GM23338 (cell line): ENCODE measurements at regions not wholly inside any gene's neighbourhood (a gene's known extent, or its start where the extent isn't known, plus 50 kb on each side); places are given as distances from the start of the nearest gene placed in this dataset.

Source experiments
- ATAC-seq: fragments of 200-7000 bp; cut with Tn5 transposase; 3 replicates; pipeline ENCODE4 v1.9.1; 2020
- DNase-seq: peaks from one replicate; pipeline ENCODE4 v3.0.0-alpha.2; 2015; ENCODE audit warnings: low spot score
- H2AFZ ChIP-seq: fragments of 200-600 bp; sonication (generic); 2 replicates; pipeline ENCODE4 v1.8.0; 2016; ENCODE audit warnings: antibody characterized with exemption, mild to moderate bottlenecking, moderate library complexity
- H3F3A ChIP-seq: fragments of 200-600 bp; sonication (generic); replicated peaks from 2 replicates; pipeline ENCODE4 v1.8.0; 2017; ENCODE audit warnings: antibody characterized with exemption, mixed run types, low read depth
- H3K27ac ChIP-seq: fragments of 200-600 bp; sonication (generic); 2 replicates; pipeline ENCODE4 v1.6.1; 2016; ENCODE audit warnings: low read depth
- H3K27me3 ChIP-seq: fragments of 200-600 bp; sonication (generic); 2 replicates; pipeline ENCODE4 v1.8.0; 2016; ENCODE audit warnings: mild to moderate bottlenecking, mixed run types, moderate library complexity; ENCODE audit not compliant: insufficient read depth
- H3K36me3 ChIP-seq: fragments of 200-600 bp; sonication (generic); 2 replicates; pipeline ENCODE4 v1.8.0; 2016; ENCODE audit warnings: mild to moderate bottlenecking; ENCODE audit not compliant: insufficient read depth
- H3K4me1 ChIP-seq: fragments of 200-600 bp; sonication (generic); 2 replicates; pipeline ENCODE4 v1.8.0; 2016; ENCODE audit warnings: mild to moderate bottlenecking, moderate library complexity; ENCODE audit not compliant: insufficient read depth
- H3K4me2 ChIP-seq: fragments of 200-600 bp; sonication (generic); 2 replicates; pipeline ENCODE4 v1.7.1; 2017; ENCODE audit warnings: mixed run types
- H3K4me3 ChIP-seq: fragments of 200-600 bp; sonication (generic); 2 replicates; pipeline ENCODE4 v1.6.1; 2016; ENCODE audit warnings: mixed run types
- H3K79me2 ChIP-seq: fragments of 200-600 bp; sonication (generic); replicated peaks from 2 replicates; pipeline ENCODE4 v1.8.0; 2017; ENCODE audit warnings: mild to moderate bottlenecking; ENCODE audit not compliant: insufficient read depth
- H3K9me2 ChIP-seq: fragments of 200-600 bp; sonication (generic); 2 replicates; pipeline ENCODE4 v1.8.0; 2017; ENCODE audit not compliant: insufficient read depth
- H4K20me1 ChIP-seq: fragments of 200-600 bp; sonication (generic); replicated peaks from 2 replicates; pipeline ENCODE4 v1.8.0; 2017; ENCODE audit warnings: mild to moderate bottlenecking; ENCODE audit not compliant: insufficient read depth
- H3K27ac Mint-ChIP-seq: 2 replicates; pipeline ENCODE4 v1.8.0; 2020; ENCODE audit warnings: inconsistent platforms, mild to moderate bottlenecking, moderate library complexity, mixed read lengths
- H3K27me3 Mint-ChIP-seq: 3 replicates; pipeline ENCODE4 v1.8.0; 2022; ENCODE audit warnings: low read depth, mild to moderate bottlenecking, moderate library complexity, mixed read lengths, inconsistent platforms; ENCODE audit not compliant: insufficient read depth, poor library complexity
- H3K36me3 Mint-ChIP-seq: 3 replicates; pipeline ENCODE4 v1.8.0; 2021; ENCODE audit warnings: low read depth, mild to moderate bottlenecking, inconsistent platforms, moderate library complexity, mixed read lengths
- H3K4me1 Mint-ChIP-seq: 3 replicates; pipeline ENCODE4 v1.8.0; 2020; ENCODE audit warnings: mild to moderate bottlenecking, inconsistent platforms, mixed read lengths
- H3K4me3 Mint-ChIP-seq: 3 replicates; pipeline ENCODE4 v1.8.0; 2021; ENCODE audit warnings: moderate library complexity, mild to moderate bottlenecking, inconsistent platforms, mixed read lengths
- H3K9me3 Mint-ChIP-seq: 3 replicates; pipeline ENCODE4 v1.8.0; 2020; ENCODE audit warnings: moderate library complexity, mild to moderate bottlenecking, inconsistent platforms, mixed read lengths
- CREB1 ChIP-seq: fragments of 250-450 bp; sonication (Bioruptor Pico); IDR thresholded peaks from 2 replicates; pipeline ENCODE4 v1.5.0; 2020; ENCODE audit warnings: low read depth, mild to moderate bottlenecking, moderate library complexity
- EZH2 ChIP-seq: fragments of 200-600 bp; sonication (generic); IDR thresholded peaks from one replicate; pipeline ENCODE4 v1.8.0; 2017; ENCODE audit warnings: antibody characterized with exemption, mild to moderate bottlenecking, low read depth; ENCODE audit not compliant: unreplicated experiment
- EZH2phosphoT487 ChIP-seq: fragments of 200-600 bp; sonication (generic); IDR thresholded peaks from one replicate; pipeline ENCODE4 v1.8.1; 2018; ENCODE audit warnings: antibody characterized with exemption; ENCODE audit not compliant: unreplicated experiment
- JUNB ChIP-seq: IDR thresholded peaks from one replicate; pipeline ENCODE4 v1.6.1; 2016; ENCODE audit warnings: antibody characterized with exemption; ENCODE audit not compliant: unreplicated experiment
- NANOG ChIP-seq: IDR thresholded peaks from 2 replicates; pipeline ENCODE4 v1.6.1; 2016; ENCODE audit warnings: antibody characterized with exemption, borderline replicate concordance
- POLR2AphosphoS5 ChIP-seq: IDR thresholded peaks from 2 replicates; pipeline ENCODE4 v1.6.1; 2016; ENCODE audit warnings: antibody characterized with exemption, low read depth
- REST ChIP-seq: IDR thresholded peaks from one replicate; pipeline ENCODE4 v1.6.1; 2018; ENCODE audit warnings: antibody characterized with exemption; ENCODE audit not compliant: unreplicated experiment
- STAT1 ChIP-seq: IDR thresholded peaks from one replicate; pipeline ENCODE4 v1.6.1; 2016; ENCODE audit warnings: antibody characterized with exemption; ENCODE audit not compliant: unreplicated experiment
- ZNF114 ChIP-seq: fragments of 250-450 bp; sonication (Bioruptor Pico); IDR thresholded peaks from 2 replicates; pipeline ENCODE4 v1.5.0; 2020; ENCODE audit warnings: mild to moderate bottlenecking, moderate library complexity
- ZNF331 ChIP-seq: fragments of 250-450 bp; sonication (Bioruptor Pico); IDR thresholded peaks from 2 replicates; pipeline ENCODE4 v1.5.0; 2020; ENCODE audit warnings: low read depth, mild to moderate bottlenecking, moderate library complexity
- TF ChIP-seq, protein P1 (sequence below): fragments of 250-450 bp; sonication (Bioruptor Pico); IDR thresholded peaks from 2 replicates; pipeline ENCODE4 v1.5.0; 2020; ENCODE audit warnings: mild to moderate bottlenecking, moderate library complexity
- TF ChIP-seq, protein P2 (sequence below), 2 experiments: fragments of 200-600 bp in 1 of 2; sonication (generic) in 1 of 2; conservative IDR thresholded peaks; 2 replicates each; pipeline versions ENCODE4 v1.5.1 to v1.6.1; 2016 to 2017; ENCODE audit warnings: antibody characterized with exemption in 2 of 2, low read depth in 2 of 2, mild to moderate bottlenecking in 2 of 2, moderate library complexity in 1 of 2
- TF ChIP-seq, protein P3 (sequence below): IDR thresholded peaks from 2 replicates; pipeline ENCODE4 v1.6.1; 2016; ENCODE audit warnings: antibody characterized with exemption

DNA sequence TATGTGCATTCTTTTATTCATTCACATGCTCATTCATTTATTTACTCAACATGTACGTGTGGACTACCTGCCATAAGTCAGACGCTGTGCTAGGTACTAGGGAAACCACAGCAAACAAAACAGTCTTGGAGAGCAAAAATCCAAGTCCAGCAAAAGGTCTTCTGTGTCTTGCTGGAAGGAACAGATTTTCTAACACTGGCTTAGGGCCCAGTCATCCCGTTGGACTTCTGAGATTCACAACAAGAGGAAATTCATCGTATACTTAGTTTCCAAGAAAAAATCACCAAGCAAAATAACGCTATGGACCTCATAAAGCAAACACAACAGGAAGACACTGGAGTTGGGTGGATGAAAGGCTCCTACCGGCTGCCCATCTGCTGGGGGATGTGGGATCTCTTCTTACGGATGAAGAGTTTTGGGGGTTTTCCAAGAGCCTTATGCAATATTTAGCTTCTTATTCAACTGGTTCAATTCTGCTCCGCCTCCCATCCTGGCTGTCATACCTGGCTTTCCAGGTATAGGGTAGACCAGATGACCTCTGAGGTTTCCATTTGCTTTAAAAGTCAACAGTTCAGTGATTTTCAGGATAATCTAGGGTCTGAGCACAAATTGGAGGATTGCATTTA, 262.7 kb downstream of the HAUS1 start:
- no peaks in the 10 kb centered on the region for H3K4me1 ChIP-seq
- peaks cover 5% of the 10 kb centered on the region for H3K4me1 Mint-ChIP-seq
- H3K4me2 ChIP-seq, result no peak overlapping the region
- H3K27ac Mint-ChIP-seq, result no peak overlapping the region
- H3K4me3 Mint-ChIP-seq, result no peak overlapping the region
- no peak overlapping the region for H2AFZ ChIP-seq
- H3K36me3 ChIP-seq, result no peaks in the 10 kb centered on the region
- H3K4me3 ChIP-seq, result no peak overlapping the region
- no peak overlapping the region for H3K27ac ChIP-seq
- TF ChIP-seq ZNF331 (CRISPR knock-in tag) (no peak), POLR2AphosphoS5 (no peak), REST (no peak), NANOG (no peak), JUNB (no peak), CREB1 (CRISPR knock-in tag) (no peak), EZH2 (no peak), EZH2phosphoT487 (no peak), ZNF114 (CRISPR knock-in tag) (no peak), STAT1 (no peak)
- TF ChIP-seq, protein P1, sequence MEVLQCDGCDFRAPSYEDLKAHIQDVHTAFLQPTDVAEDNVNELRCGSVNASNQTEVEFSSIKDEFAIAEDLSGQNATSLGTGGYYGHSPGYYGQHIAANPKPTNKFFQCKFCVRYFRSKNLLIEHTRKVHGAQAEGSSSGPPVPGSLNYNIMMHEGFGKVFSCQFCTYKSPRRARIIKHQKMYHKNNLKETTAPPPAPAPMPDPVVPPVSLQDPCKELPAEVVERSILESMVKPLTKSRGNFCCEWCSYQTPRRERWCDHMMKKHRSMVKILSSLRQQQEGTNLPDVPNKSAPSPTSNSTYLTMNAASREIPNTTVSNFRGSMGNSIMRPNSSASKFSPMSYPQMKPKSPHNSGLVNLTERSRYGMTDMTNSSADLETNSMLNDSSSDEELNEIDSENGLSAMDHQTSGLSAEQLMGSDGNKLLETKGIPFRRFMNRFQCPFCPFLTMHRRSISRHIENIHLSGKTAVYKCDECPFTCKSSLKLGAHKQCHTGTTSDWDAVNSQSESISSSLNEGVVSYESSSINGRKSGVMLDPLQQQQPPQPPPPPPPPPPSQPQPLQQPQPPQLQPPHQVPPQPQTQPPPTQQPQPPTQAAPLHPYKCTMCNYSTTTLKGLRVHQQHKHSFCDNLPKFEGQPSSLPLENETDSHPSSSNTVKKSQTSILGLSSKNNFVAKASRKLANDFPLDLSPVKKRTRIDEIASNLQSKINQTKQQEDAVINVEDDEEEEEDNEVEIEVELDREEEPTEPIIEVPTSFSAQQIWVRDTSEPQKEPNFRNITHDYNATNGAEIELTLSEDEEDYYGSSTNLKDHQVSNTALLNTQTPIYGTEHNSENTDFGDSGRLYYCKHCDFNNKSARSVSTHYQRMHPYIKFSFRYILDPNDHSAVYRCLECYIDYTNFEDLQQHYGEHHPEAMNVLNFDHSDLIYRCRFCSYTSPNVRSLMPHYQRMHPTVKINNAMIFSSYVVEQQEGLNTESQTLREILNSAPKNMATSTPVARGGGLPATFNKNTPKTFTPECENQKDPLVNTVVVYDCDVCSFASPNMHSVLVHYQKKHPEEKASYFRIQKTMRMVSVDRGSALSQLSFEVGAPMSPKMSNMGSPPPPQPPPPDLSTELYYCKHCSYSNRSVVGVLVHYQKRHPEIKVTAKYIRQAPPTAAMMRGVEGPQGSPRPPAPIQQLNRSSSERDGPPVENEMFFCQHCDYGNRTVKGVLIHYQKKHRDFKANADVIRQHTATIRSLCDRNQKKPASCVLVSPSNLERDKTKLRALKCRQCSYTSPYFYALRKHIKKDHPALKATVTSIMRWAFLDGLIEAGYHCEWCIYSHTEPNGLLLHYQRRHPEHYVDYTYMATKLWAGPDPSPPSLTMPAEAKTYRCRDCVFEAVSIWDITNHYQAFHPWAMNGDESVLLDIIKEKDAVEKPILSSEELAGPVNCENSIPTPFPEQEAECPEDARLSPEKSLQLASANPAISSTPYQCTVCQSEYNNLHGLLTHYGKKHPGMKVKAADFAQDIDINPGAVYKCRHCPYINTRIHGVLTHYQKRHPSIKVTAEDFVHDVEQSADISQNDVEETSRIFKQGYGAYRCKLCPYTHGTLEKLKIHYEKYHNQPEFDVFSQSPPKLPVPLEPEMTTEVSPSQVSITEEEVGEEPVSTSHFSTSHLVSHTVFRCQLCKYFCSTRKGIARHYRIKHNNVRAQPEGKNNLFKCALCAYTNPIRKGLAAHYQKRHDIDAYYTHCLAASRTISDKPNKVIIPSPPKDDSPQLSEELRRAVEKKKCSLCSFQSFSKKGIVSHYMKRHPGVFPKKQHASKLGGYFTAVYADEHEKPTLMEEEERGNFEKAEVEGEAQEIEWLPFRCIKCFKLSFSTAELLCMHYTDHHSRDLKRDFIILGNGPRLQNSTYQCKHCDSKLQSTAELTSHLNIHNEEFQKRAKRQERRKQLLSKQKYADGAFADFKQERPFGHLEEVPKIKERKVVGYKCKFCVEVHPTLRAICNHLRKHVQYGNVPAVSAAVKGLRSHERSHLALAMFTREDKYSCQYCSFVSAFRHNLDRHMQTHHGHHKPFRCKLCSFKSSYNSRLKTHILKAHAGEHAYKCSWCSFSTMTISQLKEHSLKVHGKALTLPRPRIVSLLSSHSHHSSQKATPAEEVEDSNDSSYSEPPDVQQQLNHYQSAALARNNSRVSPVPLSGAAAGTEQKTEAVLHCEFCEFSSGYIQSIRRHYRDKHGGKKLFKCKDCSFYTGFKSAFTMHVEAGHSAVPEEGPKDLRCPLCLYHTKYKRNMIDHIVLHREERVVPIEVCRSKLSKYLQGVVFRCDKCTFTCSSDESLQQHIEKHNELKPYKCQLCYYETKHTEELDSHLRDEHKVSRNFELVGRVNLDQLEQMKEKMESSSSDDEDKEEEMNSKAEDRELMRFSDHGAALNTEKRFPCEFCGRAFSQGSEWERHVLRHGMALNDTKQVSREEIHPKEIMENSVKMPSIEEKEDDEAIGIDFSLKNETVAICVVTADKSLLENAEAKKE (CRISPR knock-in tag), result no peak
- TF ChIP-seq, protein P2, sequence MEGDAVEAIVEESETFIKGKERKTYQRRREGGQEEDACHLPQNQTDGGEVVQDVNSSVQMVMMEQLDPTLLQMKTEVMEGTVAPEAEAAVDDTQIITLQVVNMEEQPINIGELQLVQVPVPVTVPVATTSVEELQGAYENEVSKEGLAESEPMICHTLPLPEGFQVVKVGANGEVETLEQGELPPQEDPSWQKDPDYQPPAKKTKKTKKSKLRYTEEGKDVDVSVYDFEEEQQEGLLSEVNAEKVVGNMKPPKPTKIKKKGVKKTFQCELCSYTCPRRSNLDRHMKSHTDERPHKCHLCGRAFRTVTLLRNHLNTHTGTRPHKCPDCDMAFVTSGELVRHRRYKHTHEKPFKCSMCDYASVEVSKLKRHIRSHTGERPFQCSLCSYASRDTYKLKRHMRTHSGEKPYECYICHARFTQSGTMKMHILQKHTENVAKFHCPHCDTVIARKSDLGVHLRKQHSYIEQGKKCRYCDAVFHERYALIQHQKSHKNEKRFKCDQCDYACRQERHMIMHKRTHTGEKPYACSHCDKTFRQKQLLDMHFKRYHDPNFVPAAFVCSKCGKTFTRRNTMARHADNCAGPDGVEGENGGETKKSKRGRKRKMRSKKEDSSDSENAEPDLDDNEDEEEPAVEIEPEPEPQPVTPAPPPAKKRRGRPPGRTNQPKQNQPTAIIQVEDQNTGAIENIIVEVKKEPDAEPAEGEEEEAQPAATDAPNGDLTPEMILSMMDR (conservative IDR thresholded peaks at IDR 0.05; ENCODE audit: low read depth in 2 of 2), result no peak
- TF ChIP-seq, protein P3, sequence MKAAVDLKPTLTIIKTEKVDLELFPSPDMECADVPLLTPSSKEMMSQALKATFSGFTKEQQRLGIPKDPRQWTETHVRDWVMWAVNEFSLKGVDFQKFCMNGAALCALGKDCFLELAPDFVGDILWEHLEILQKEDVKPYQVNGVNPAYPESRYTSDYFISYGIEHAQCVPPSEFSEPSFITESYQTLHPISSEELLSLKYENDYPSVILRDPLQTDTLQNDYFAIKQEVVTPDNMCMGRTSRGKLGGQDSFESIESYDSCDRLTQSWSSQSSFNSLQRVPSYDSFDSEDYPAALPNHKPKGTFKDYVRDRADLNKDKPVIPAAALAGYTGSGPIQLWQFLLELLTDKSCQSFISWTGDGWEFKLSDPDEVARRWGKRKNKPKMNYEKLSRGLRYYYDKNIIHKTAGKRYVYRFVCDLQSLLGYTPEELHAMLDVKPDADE, result no peak
- ATAC-seq, result no peak
- H3K27me3 ChIP-seq, result no peaks in the 10 kb centered on the region
- no peaks in the 10 kb centered on the region for H4K20me1 ChIP-seq
- no peaks in the 10 kb centered on the region for H3K79me2 ChIP-seq
- no peaks in the 10 kb centered on the region for H3K9me3 Mint-ChIP-seq
- H3K9me2 ChIP-seq, result no peaks in the 10 kb centered on the region
- DNase-seq, result no peak
- H3K27me3 Mint-ChIP-seq, result peaks cover 2% of the 10 kb centered on the region
- H3F3A ChIP-seq, result no peaks in the 10 kb centered on the region
- H3K36me3 Mint-ChIP-seq, result no peaks in the 10 kb centered on the region; the same call in 2 of the 3 replicates
